D721Med (cell line): ENCODE measurements at regions not wholly inside any gene's neighbourhood (a gene's known extent, or its start where the extent isn't known, plus 50 kb on each side); places are given as distances from the start of the nearest gene placed in this dataset.
"Not testable (repeated sequence)": the region's sequence is repeated elsewhere in the genome, so short reads cannot be mapped to it uniquely, and the experiment has no call there.

ENCODE experiments used
- DNase-seq: peaks from one replicate; pipeline ENCODE4 v3.0.0; 2011; ENCODE audit warnings: low spot score; ENCODE audit not compliant: insufficient read length
- FAIRE-seq: peaks from 2 replicates; lab custom pipeline; 2011; peaks lifted over from hg19 to GRCh38; lab: Jason Lieb, UNC
- CTCF ChIP-seq: IDR thresholded peaks from 2 replicates; pipeline ENCODE4 v1.5.1; 2012; ENCODE audit warnings: mild to moderate bottlenecking, control low read depth; ENCODE audit not compliant: insufficient read depth; ENCODE audit errors: missing control alignments

DNA sequence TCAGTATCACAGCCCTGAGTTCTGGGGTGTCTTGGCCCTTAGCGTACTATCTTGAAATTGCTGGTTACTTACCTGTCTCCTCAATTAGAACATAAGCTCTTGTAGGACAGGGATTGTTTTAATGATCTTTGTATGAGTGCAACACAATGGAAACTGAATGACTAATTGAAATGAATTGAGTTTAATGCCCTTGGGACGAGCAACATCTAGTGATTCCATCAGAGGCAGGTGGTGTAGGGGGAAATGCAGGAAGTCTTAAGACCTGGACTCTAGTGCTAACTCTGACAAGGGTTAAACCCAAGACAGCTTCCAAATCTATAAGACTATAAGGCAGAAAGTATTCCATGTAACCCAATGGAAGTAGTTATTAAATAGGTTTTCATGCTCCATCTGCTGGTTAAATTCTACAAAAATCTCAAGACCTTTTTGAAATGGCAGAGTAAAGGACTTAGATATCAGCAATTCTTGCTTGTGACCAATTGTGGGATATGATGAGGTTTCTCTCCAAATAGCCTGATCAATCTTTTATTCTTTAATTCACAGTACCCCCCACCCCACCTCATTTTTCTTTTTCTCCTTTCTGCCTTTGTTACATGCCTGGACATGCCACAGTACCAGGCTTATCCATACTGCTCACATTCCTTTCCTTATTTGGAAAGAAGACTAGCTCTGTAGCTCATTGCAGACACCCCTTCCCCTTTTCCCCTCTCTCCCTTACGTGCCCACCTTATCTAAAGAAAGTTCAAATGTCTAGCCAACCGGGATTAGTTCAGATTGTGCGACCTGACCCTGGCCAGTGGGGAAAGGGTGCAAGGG lies 340.8 kb downstream of the PAPSS1 start:
- no peak for TF ChIP-seq CTCF
- DNase-seq (no peak), FAIRE-seq (no peak)

- FAIRE-seq (no peak), DNase-seq (no peak)
- TF ChIP-seq CTCF = no peak
These were observed 340.2 kb upstream of the DKK2 start for GRCh38 chr4:107376293-107376692.

GRCh38 chr4:107366900-107367299 lies 330.8 kb upstream of the DKK2 start:
- DNase-seq = no peak
- TF ChIP-seq CTCF = no peak
- no peak for FAIRE-seq

DNA sequence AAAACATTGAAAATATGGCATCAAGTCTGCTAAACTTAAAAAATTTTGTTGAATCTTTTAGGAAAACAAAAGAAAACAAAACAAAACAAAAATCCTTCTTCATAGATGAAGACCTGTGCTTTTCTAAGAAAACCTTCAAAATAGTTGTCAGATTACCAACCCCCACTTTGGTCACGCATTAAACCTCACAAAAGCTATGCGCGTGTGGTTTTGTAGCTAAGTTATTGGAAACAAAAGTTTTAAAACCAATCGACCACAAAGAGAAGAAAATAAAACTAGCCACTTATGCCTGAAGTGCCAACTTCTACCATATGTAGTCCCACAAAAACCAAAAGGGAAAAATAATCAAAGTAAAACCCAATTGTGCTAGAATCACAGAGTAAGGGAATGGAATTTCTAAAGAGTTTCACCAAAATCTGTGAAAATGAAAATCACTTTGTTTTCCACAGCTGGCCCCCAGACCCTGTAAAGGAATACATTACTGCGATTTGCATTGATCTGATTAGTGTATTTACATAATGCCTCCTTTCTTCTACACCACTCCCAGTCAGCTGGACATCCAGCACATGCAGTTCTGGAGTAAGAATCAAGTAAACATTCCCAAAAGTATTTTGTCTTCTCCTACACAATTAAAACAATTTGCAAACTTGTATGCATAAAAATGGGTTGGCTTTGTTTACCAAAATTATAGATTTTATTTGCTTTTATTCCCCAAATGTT lies 330.1 kb upstream of the DKK2 start:
- TF ChIP-seq CTCF = no peak
- no peak for DNase-seq
- FAIRE-seq = no peak

DNA sequence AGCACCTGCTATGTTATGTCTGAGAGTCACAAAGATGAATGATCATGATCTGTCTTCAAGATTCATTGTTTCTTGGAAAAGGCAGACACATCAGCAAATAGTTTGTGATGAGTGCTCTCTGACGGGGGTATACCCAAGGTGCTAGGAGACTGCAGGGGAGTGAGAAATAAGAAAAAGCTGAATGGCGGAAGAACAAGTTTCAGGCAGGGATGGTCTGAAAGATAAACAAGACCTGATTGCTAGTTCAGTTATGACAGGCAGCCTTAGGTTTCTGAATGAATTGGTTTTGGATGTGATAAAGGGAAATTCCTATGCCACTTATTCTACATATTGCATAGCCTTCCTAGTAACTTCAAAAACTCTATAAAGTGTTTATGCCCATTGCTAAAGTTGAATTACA lies 327.0 kb upstream of the DKK2 start:
- FAIRE-seq = no peak
- DNase-seq = no peak
- no peak for TF ChIP-seq CTCF

- DNase-seq (no peak), FAIRE-seq (no peak)
- no peak for TF ChIP-seq CTCF
These were observed 323.1 kb upstream of the DKK2 start for GRCh38 chr4:107359208-107359607.

- peak; percentile 3 for TF ChIP-seq CTCF
- FAIRE-seq, DNase-seq: not testable (repeated sequence)
These were observed 318.2 kb upstream of the DKK2 start for GRCh38 chr4:107354304-107354703.
